Inferior parietal cortex (tissue), 1 donor: ENCODE measurements at regions not wholly inside any gene's neighbourhood (a gene's known extent, or its start where the extent isn't known, plus 50 kb on each side); places are given as distances from the start of the nearest gene placed in this dataset.
"Not testable (repeated sequence)": the region's sequence is repeated elsewhere in the genome, so short reads cannot be mapped to it uniquely, and the experiment has no call there.

ENCODE experiments used
- DNase-seq: peaks from one replicate; pipeline ENCODE4 v3.0.0-alpha.2; 2016; ENCODE audit errors: extremely low spot score

DNA sequence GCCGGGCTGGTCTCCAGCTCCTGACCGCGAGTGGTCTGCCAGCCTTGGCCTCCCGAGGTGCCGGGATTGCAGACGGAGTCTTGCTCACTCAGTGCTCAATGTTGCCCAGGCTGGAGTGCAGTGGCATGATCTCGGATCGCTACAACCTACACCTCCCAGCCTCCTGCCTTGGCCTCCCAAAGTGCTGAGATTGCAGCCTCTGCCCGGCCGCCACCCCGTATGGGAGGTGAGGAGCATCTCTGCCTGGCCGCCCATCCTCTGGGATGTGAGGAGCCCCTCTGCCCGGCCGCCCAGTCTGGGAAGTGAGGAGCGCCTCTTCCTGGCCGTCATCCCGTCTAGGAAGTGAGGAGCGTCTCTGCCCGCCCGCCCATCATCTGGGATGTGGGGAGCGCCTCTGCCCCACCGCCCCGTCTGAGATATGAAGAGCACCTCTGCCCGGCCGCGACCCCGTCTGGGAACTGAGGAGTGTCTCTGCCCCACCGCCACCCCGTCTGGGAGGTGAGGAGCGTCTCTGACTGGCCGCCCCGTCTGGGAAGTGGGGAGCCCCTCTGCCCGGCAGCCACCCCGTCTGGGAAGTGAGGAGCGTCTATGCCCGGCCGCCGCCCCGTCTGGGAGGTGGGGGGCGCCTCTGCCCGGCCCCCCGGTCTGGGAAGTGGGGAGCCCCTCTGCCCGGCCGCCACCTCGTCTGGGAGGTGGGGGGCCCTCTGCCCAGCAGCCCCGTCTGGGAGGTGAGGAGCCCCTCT lies 861.8 kb upstream of the INTU start:
- not testable (repeated sequence) for DNase-seq

DNA sequence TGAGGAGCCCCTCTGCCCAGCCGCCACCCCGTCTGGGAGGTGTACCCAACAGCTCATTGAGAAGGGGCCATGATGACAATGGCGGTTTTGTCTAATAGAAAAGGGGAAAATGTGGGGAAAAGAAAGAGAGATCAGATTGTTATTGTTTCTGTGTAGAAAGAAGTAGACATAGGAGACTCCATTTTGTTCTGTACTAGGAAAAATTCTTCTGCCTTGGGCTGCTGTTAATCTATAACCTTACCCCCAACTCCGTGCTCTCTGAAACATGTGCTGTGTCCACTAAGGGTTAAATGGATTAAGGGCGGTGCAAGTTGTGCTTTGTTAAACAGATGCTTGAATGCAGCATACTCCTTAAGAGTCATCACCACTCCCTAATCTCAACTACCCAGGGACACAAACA lies 861.1 kb upstream of the INTU start:
- DNase-seq = not testable (repeated sequence)

DNA sequence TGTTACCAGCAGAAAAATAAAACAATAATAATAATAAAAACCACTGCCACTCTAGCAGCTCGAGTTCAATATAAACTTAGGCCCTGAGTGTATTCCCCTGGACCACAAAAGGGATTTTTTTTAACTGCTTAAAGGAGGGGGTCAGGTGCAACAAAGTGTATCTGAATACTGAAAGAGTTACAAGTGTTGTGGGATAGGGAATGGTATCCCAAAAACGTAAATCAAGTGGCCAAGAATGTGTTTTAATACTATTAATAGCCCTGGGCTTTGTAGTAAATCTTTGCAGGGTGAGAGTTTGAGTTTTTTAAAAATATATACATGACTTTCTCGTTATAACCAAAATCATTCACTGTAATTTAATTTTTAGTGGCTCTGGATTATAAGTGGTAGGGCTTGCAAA lies 860.1 kb upstream of the INTU start:
- DNase-seq = no peak

DNA sequence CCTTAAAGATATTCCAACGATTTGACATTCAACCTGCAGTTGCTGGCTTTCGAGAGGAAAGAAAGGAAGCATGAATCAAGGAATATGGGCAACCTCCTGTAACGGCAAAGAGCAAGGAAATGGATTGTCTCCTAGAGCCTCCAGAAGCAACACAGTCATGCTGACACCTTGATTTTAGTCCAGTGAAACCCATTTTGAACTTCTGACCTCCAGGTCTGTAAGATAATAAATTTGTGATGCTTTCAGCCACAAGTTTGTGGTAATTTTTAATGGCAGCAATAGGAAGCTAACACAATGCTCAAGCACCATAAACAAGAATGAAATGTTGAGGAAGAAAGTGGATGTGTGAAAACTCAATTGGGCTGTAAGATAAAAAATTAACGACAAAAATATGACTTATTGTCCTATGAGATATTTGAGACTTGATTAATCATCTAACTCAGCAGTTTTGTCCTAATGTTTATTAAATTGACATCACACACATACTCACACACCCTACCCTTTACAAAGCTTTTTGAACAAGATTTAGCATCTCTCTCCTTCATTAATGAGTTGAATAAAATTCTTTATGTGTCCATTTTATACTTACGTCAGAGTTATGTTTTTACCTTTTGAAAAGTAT lies 857.2 kb upstream of the INTU start:
- DNase-seq = no peak

DNA sequence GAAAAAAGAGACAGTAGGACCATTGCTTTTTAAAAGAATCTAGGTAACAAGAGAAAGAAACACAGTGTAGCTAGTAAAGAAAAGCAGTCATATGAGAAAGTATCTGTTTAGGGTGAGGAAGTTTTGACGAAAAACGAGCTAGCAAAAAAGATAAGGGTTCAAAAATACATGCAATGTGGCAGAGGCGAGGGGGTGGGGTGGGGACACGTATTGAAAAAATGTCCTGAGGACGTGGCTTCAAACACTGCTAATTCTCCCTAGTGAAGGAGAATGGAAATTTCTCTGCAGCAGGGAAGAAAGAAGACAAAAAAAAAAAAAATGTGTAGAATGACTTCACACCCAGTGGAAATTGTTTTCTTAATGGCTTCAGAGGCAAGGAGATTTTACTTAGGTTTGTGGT lies 856.4 kb upstream of the INTU start:
- no peak for DNase-seq

DNA sequence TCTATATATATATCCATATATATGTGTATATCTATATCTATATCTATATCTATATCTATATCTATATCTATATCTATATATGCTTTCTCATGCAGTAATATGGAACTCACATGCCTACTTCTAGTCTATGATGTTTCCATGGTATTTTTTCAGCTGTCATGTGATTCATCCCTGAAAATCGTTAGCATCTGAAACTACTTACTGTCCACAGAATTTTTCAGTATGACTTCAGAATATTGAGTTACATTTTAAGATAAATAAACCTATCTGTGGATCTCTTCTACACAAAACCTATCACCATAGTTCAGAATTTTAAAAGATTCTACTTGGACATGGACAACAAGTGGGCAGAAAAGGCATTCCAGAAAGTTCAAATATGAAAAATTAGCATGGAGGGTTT lies 855.1 kb upstream of the INTU start:
- DNase-seq = no peak

DNA sequence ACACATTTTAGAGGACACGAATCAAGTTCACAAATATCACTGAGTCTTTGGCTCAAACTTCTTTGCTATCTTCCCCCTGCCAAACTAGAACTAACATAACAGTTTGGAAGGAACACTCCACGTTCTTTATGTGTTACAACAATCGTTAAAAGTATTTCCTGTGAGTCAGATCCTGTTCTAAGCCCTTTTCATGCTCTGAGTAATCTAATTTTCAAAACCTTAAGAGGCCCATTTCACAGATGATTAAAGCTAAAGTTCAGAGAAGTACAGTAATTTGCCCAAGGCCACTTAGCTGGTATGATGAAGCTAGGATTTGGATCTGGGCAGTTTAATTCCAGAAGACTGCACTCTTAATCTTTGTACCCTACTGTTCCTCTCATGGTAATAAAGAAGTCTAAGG lies 854.4 kb upstream of the INTU start:
- DNase-seq = no peak

DNA sequence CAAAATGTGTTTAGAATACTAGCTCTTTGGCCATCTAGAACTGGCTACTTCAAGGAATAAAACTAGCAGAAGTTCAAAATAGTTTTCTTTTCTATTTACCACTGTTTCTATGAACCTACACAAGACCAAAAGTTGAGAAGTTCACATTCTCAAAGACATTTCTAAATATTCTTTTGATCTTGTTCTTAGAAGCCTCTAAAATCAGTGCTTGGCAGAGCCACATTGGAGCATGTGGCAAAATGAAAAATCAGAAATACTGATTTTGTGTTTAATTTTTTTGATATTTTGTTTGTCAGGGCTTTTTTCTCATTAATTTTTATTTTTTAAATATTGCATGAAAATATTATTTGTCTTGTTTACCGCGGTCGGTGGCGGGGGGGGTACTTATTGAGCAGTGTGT lies 853.8 kb upstream of the INTU start:
- DNase-seq = no peak

DNA sequence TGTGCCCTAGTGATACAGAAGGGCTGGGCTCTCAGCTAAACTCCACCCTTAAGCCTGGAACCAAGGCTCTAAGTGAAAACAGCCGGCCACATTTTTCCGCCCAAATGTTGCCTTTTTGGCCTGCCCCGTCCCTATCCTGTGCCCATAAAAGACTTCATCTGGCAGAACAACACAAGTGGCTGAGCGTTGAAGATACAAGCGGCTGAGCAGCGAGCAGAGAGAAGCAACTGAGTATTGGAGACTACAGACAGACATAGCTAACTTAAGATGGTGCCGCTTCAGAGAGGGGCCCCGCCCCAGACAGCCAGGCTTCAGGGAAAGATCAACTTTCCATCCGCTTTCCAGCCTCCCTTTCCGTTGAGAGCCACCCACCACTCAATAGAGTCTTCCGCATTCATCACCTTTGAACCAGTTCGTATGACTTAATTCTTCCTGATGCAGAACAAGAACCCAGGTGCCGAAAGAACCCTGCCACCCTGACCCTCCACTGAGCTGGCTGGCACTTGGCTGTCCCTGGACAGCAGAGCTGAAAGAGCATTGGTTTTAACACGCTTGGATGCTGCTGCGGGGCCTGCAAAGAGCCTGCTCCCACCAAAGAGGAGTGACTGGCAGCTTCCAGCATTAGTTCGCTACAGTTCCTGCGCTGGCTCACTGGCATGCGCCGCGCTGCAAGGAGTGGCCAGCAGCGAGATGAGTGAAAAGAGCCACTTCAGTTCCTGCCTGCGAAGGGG lies 853.2 kb upstream of the INTU start:
- DNase-seq = no peak

DNA sequence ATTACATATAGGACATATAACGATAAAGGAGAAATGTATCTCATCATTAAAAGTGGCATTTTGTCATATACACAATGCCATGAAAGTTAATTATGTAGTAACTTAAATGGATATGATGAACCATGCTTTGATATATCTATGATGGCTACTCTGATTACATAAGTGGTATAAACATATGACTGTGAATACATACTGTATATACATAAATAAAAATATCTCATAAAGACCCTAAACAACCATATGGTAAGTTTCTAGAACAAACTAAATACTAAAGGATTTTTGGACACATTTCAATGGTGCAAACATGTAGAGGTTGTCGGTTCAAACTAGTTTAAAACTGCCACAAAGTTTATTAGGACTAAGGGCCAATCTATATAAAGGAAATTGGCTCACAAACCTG lies 849.6 kb upstream of the INTU start:
- no peak for DNase-seq

DNA sequence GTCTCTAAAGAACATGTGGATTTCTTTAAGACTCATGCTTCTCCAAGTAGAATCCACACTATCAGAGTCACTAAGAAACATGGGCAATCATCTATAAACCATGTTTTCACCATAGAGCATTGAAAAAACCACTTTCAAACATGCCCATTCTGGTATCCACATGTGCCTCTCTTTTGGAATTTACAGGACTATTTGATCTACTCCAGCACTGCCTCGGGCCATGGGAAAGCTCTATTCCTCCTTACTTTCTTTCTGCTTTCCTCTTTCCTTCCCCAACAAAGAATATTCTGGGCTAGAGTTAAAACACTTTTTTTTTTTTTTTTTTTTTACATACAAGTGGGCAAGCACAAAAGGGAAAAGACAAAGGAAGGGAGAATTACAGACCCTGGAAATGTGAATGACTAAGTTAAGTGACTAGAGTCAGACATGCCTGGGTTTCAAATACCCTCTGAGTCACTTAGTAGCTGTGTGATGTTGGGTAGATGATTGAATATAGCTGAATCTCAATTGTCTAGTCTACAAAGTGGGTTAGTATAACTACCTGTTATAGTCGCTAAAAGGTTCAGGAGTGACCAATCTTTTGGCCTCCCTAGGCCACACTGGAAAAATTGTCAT lies 847.7 kb upstream of the INTU start:
- no peak for DNase-seq

DNA sequence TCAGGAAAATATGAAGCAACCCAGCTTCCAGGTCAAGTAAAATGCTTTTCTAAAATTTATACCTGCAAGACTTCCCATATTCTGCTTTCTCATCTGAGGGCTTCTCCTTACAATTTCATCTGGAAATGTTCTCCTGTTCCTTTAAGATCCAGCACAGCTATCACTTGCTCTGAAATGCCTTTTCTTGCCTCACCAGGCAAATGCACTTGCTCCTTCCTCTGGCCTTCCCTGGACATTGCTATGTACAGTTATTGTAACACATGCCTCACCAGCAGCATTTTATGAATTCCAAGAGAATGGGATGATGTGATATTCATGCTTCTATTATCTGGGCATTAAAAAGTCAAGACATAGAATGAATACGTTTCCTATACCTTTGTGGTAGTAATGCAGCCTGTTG lies 842.1 kb upstream of the INTU start:
- no peak for DNase-seq

DNA sequence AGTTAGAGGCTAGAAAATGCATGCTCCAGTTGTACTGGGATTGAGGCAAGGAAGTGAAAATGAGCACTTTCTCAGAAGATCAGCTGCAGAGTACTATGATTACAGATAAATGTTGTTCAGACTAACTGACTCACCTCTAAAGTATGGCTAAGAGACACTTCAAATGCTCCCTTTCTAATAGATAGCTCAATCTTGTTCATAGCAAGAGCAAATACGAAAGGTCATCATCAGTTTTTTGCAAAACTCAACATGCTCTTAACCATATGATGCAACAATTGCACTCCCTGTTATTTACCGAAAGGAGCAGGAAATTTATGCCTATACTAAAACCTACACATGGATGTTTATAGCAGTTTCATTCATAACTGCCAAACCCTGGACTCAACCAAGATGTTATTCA lies 838.4 kb upstream of the INTU start:
- no peak for DNase-seq

DNA sequence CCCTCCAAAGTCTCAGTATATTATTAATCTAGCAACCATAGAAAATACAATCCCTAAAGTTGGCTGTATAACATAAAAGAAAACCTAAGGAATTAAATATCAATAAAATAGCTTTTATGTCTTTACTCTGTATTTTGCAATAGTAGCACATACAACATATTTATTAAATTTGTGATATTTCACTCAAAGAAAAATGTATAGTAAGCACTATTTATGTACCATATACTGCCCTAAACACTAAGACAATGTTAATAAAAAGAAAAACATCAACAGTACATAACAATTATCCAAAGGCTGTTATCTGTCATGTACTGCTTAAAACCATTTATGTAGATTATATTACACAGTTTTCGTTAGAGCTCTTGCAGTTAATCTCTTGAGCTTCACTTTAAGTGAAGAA lies 834.5 kb upstream of the INTU start:
- DNase-seq = no peak

DNA sequence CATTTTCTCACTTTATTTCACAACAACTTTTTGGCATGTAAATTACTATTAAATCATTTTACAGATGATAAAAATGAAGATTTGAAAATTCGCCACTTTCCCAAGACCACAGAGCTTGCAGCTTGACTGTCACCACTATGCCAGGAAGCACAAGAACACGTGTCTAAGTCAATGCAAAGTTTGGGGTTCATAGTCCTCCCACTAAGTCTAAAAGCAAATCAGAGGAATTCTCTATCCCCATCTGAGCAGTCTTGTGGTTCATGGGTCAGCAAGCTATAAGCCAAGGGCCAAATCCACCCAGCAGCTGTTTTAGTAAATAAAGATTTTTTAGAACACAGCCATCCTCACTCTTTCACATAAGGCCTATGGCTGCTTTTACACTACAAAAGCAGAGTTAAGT lies 833.3 kb upstream of the INTU start:
- DNase-seq = no peak

DNA sequence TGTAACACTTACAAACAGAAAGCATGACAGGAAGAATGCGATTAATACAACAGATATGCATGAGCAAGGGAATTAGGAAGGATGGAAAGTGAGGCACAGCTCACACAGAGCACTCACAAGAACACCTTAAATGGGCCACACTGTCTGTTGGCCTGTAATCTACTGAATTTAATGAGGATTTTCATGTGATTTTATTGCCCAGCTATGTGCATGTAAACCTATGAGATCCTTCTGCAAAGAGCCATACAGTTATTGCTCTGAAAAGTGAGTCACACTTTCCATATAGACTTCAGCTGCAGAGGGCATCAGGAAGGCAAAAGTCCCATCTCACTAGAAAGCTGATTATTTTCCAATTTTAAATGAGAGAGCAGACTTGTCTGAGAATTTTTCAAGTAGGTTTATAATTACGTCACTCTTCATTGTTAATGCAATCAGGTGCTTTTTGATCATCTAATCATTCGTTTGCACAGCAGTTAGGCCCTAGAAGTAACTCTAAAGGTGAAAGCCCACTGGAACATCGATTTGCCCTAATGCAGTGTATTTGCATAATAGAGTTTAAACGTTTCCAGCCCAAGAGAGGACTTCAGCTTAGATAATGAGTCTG lies 832.7 kb upstream of the INTU start:
- DNase-seq = no peak

DNA sequence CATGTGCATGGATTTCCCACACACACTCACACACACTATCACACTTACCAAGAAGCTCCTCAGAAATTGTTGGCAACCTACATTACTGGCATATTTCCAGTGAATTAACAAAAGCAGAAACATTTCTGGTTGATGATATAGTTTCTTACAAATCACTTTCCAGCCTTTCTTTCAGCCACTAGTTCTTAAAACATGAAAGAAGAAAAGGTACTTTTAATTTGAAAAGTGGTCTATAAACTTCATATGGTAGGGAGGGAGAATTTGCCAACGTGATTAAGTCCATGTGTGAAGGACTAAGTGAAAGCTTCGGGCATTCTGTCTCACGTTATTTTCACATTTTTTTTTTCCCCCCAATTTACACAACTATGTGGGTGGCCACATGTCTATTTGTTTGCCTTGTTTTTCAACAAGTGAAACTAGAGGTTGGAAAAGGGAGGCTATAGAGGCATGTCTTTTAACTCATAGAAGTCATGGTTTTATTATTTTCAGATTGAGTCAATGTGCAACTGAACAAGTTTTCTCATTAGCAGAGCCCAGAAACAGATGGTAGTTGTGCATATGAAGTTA lies 832.1 kb upstream of the INTU start:
- no peak for DNase-seq

DNA sequence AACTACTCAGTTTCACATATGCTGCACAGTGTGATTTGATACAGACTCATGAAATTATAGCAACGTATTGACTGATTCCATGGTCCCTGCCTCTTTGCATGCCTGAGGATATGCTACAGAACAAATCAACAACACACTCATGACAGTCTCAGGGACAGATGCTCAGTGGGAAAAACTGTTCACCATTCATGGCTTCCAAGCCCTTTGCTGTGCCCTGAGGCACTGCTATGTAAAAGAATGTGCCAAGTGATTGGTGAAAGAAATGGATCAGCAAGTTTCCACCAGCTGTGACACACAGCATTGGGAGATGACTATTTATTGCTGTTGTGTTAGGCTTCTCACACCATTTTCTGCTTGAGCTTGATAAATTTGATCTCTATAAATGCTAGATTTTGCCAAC lies 825.6 kb upstream of the INTU start:
- DNase-seq = no peak

DNA sequence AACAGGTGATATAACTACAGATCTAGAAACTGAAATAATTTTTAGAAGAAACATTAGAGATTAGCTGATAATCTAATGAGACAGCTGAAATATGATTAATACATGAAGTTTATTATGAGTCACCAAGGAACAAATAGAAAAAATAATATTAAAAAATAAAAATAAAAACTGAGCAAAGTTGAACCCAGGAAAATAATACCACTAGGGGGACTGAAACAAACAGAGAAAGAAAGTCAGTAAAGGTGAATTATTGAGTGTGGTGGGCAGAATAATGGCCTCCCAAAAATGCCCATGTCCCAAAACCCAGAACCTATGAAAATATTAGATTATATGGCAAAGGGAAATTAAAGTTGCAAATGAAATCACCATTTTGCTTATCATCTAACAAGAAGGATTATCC lies 820.7 kb upstream of the INTU start:
- no peak for DNase-seq

DNA sequence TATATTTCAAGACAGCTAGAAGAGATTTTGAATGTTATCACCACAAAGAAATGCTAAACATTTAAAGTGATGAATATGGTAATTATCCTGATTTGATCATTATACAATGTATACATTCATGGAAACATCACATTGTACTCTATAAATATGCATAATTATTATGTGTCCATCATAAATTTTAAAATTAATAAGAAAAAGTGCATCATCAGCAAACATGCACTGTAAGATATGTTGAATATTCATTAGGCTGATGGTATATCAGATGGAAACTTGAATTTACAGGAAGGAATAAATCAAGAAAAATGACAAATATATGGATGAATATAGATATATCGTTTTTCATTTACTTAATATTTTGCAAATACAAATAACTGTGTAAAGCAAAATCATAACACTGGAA lies 812.1 kb upstream of the INTU start:
- DNase-seq = no peak

DNA sequence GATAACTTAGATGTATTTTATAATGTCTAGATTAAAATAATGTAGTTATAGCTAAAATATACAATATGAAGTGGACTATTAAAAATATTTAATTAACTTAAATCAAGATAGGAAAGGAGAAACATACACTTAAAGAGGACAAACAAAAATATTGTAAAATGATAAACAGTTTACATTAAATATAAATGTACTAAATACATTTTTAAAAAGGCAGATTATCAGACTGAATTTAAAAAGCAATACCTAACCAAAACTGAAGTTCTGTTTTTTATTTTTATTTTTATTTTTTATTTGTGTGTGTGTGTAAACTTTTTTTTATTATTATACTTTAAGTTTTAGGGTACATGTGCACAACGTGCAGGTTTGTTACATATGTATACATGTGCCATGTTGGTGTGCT lies 811.6 kb upstream of the INTU start:
- DNase-seq = no peak

DNA sequence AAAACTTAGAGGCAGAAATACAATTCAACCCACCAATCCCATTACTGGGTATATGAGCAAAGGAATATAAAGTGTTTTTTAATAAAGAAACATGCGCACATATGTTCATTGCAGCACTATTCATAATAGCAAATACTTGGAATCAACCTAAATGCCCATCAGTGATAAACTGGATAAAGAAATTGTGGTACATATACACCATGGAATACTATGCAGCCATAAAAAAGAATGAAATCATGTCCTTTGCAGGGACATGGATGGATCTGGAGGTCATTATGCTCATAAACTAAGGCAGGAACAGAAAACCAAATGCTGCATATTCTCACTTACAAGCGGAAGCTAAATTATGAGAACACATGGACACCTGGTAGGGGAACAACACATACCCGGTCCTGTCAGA lies 807.7 kb upstream of the INTU start:
- DNase-seq = no peak
